Neural crest cell (in vitro differentiated cells): ENCODE measurements at regions not wholly inside any gene's neighbourhood (a gene's known extent, or its start where the extent isn't known, plus 50 kb on each side); places are given as distances from the start of the nearest gene placed in this dataset.

ENCODE experiments used
- DNase-seq: peaks from one replicate; pipeline ENCODE4 v3.0.0; 2021; ENCODE audit warnings: low read depth, mixed read lengths, low spot score
- H3K27ac Mint-ChIP-seq: one replicate; pipeline ENCODE4 v1.8.0; 2021; ENCODE audit warnings: mild to moderate bottlenecking, mixed read lengths; ENCODE audit not compliant: unreplicated experiment
- H3K27me3 Mint-ChIP-seq: 2 replicates; pipeline ENCODE4 v1.8.0; 2021; ENCODE audit warnings: low read depth, mild to moderate bottlenecking, mixed read lengths
- H3K36me3 Mint-ChIP-seq: 2 replicates; pipeline ENCODE4 v1.8.0; 2021; ENCODE audit warnings: low read depth, mild to moderate bottlenecking, mixed read lengths
- H3K4me1 Mint-ChIP-seq: 2 replicates; pipeline ENCODE4 v1.8.0; 2021; ENCODE audit warnings: mixed read lengths
- H3K4me3 Mint-ChIP-seq: one replicate; pipeline ENCODE4 v1.8.0; 2021; ENCODE audit warnings: mild to moderate bottlenecking, mixed read lengths
- H3K9me3 Mint-ChIP-seq: 2 replicates; pipeline ENCODE4 v1.8.0; 2021; ENCODE audit warnings: mixed read lengths
- CTCF ChIP-seq: fragments of 200-600 bp; sonication (generic); conservative IDR thresholded peaks from 2 replicates; pipeline ENCODE4 v1.5.0; 2021; ENCODE audit warnings: antibody characterized with exemption, mild to moderate bottlenecking

- no peaks in the 10 kb centered on the region for H3K9me3 Mint-ChIP-seq
- DNase-seq: no peak
- TF ChIP-seq CTCF: no peak
- no peaks in the 10 kb centered on the region for H3K27me3 Mint-ChIP-seq
- H3K36me3 Mint-ChIP-seq: no peaks in the 10 kb centered on the region
- no peak overlapping the region for H3K27ac Mint-ChIP-seq
- H3K4me3 Mint-ChIP-seq: no peak overlapping the region
- peaks cover 1% of the 10 kb centered on the region for H3K4me1 Mint-ChIP-seq
These were observed 270.6 kb downstream of the FAT3 start for GRCh38 chr11:92495107-92495793.

GRCh38 chr11:92500453-92500852, 275.8 kb downstream of the FAT3 start:
- DNase-seq: no peak
- Mint-ChIP-seq H3K4me1 (peaks cover 7% of the 10 kb centered on the region), H3K36me3 (no peaks in the 10 kb centered on the region), H3K27me3 (no peaks in the 10 kb centered on the region), H3K9me3 (no peaks in the 10 kb centered on the region), H3K27ac (no peak overlapping the region), H3K4me3 (no peak overlapping the region)
- no peak for TF ChIP-seq CTCF

DNA sequence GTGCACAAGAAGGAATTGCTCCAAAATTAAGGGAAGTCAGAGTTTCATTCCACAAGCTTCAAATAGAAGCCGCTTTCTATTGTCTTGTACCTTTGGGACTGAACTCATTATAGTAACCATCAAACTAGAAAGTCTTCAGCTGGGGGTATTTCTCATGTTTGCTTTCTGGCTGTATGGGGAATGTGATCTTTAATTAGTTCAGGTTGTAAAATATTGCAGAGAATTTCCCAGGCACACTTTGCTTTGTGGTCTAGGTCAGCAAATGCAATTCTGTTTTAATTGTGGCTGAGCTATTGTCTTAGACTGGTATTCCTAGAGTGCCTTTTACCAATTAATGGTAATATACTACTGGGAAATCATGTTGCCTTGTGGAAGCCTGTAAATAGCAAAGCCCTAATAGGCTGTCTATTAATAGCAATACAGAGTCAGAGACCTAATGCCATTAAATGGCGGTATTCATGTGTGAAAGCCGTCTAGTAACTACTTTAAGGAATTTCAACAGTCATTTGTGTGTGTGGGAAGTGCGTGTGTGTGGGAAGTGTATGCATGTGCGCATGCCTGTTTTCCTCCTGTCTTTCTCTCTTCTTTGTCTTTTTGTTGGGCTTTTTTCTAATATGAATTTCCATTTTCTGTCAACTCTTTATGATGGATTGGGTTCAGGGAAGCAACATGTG, 276.6 kb downstream of the FAT3 start:
- no peak for TF ChIP-seq CTCF
- Mint-ChIP-seq H3K4me3 (no peak overlapping the region), H3K27me3 (no peaks in the 10 kb centered on the region), H3K4me1 (peaks cover 14% of the 10 kb centered on the region), H3K9me3 (no peaks in the 10 kb centered on the region), H3K27ac (no peak overlapping the region), H3K36me3 (no peaks in the 10 kb centered on the region)
- no peak for DNase-seq

- Mint-ChIP-seq H3K36me3 (no peaks in the 10 kb centered on the region), H3K27me3 (no peaks in the 10 kb centered on the region), H3K9me3 (no peaks in the 10 kb centered on the region), H3K4me3 (no peak overlapping the region), H3K4me1 (peaks cover 23% of the 10 kb centered on the region), H3K27ac (no peak overlapping the region)
- no peak for DNase-seq
- TF ChIP-seq CTCF: no peak
These were observed 279.4 kb downstream of the FAT3 start for GRCh38 chr11:92504004-92504403.

- Mint-ChIP-seq H3K4me3 (no peak overlapping the region), H3K27ac (no peak overlapping the region), H3K4me1 (peaks cover 23% of the 10 kb centered on the region), H3K27me3 (no peaks in the 10 kb centered on the region), H3K9me3 (no peaks in the 10 kb centered on the region), H3K36me3 (no peaks in the 10 kb centered on the region)
- TF ChIP-seq CTCF: no peak
- DNase-seq: no peak
These were observed 279.9 kb downstream of the FAT3 start for GRCh38 chr11:92504534-92504933.
